Psoas muscle (tissue), 7 donors: ENCODE measurements at regions not wholly inside any gene's neighbourhood (a gene's known extent, or its start where the extent isn't known, plus 50 kb on each side); places are given as distances from the start of the nearest gene placed in this dataset.

ENCODE experiments used
- ATAC-seq, 4 donors: fragments of 200-7000 bp; cut with Tn5 transposase; one replicate each; pipeline ENCODE4 v1.9.1; 2020; ENCODE audit warnings: moderate library complexity in 3 of 4, mild to moderate bottlenecking in 2 of 4
- DNase-seq, 2 donors: peaks; one replicate each; pipeline ENCODE4 v3.0.0-alpha.2; 2020
- H3K27ac ChIP-seq: fragments of 200-600 bp; one replicate; pipeline ENCODE4 v1.8.0; 2022
- H3K27me3 ChIP-seq, 3 donors: fragments of 200-600 bp in 1 of 3; one replicate each; pipeline versions ENCODE4 v1.6.1 to v1.8.0; 2013 to 2022; ENCODE audit warnings: low read length in 2 of 3, mild to moderate bottlenecking in 2 of 3, moderate library complexity in 1 of 3; ENCODE audit not compliant: insufficient read depth in 3 of 3
- H3K36me3 ChIP-seq, 2 donors: fragments of 200-600 bp in 1 of 2; one replicate each; pipeline versions ENCODE4 v1.6.1 to v1.8.0; 2013 to 2022; ENCODE audit warnings: low read depth in 1 of 2, mild to moderate bottlenecking in 1 of 2, moderate library complexity in 1 of 2; ENCODE audit not compliant: insufficient read depth in 1 of 2
- H3K4me1 ChIP-seq: fragments of 200-600 bp; one replicate; pipeline ENCODE4 v1.8.0; 2022
- H3K4me3 ChIP-seq: fragments of 200-600 bp; one replicate; pipeline ENCODE4 v1.8.0; 2022; ENCODE audit warnings: mild to moderate bottlenecking
- H3K9me3 ChIP-seq: fragments of 200-600 bp; one replicate; pipeline ENCODE4 v1.8.0; 2022
- WGBS, 3 donors: extraction: QIAGEN DNeasy Blood & Tissue Kit; methylation state at CpG; one replicate each; pipeline versions ENCODE4 v1.1.6 to v1.1.7; 2013; 5-methylcytosine and 5-hydroxymethylcytosine counted together
- intact Hi-C, 2 donors: fragments of 100-400 bp; cut with DNase I; formaldehyde crosslinking; loops; one replicate each; pipeline versions ENCODE4 v1.11.0 to v1.14.2; 2022
- TF ChIP-seq, protein P1 (sequence below): fragments of 200-600 bp; IDR thresholded peaks from one replicate; pipeline ENCODE4 v1.8.0; 2022; ENCODE audit warnings: antibody characterized with exemption
- donor health status: healthy with polysubstance abuse.
- donor health status: DM: no; HTN: no; CAD: no; lungs with moderate emphysema.
- donor health status: Bipolar disorder and iron deficiency.
- donor health status: healthy.
- donor health status: DM: yes; HTN: yes; CAD: no.
- donor health status: DM: no; HTN: no; CAD: no.
- donor health status: DM: yes; HTN: yes; CAD: no.

DNA sequence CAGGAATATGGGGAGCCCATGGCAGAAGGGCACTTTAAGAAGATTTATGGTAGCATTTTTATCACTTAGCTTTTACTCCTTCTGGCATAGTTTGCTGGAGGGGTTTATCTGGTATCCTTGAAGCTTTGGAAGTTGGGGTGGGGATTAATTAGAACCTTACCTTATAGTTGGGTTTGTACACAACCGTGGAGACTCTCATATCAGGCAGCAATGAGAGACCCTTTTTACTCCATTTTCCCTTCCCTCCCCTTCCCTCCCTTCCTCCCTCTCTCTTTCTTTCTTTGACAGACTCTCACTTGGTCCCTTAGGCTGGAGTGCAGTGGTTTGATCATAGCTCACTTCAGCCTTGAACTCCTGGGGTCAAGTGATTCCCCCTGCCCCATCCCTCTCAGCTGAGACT, 465.8 kb upstream of the PODXL start:
- no peaks in the 10 kb centered on the region for H3K27me3 ChIP-seq
- ATAC-seq (no peak), DNase-seq (no peak)
- 74 to 100% (median 82%) methylated on average over 1 of the region's 1 CpG for WGBS, 3 donors
- no peaks in the 10 kb centered on the region for H3K9me3 ChIP-seq
- no peak overlapping the region for H3K27ac ChIP-seq
- no peaks in the 10 kb centered on the region for H3K36me3 ChIP-seq
- no peaks in the 10 kb centered on the region for H3K4me1 ChIP-seq
- TF ChIP-seq, protein P1, sequence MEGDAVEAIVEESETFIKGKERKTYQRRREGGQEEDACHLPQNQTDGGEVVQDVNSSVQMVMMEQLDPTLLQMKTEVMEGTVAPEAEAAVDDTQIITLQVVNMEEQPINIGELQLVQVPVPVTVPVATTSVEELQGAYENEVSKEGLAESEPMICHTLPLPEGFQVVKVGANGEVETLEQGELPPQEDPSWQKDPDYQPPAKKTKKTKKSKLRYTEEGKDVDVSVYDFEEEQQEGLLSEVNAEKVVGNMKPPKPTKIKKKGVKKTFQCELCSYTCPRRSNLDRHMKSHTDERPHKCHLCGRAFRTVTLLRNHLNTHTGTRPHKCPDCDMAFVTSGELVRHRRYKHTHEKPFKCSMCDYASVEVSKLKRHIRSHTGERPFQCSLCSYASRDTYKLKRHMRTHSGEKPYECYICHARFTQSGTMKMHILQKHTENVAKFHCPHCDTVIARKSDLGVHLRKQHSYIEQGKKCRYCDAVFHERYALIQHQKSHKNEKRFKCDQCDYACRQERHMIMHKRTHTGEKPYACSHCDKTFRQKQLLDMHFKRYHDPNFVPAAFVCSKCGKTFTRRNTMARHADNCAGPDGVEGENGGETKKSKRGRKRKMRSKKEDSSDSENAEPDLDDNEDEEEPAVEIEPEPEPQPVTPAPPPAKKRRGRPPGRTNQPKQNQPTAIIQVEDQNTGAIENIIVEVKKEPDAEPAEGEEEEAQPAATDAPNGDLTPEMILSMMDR: no peak
- no peak overlapping the region for H3K4me3 ChIP-seq
- intact Hi-C loops: no loop called here

DNA sequence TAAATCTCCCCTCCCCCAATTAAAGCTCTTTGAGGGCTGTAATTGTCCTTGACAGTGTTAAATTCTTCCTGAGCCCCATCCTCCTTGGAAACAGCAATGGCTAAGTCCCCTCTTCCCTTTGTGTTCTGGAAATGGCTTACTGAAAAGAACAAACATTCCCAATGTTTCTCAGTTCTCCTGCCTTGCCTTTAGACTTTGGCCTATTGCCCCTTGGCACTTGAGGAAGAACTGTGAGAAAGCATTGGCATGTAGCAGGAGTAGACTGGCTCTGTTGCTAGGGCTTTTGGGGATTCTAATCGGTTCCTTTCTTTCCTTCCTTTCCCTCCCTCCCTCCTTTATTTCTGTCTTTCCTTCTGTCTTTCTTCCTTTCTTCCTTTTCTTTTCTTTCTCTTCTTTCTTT, 463.3 kb upstream of the PODXL start:
- no peak for ATAC-seq
- H3K9me3 ChIP-seq: peaks cover 5% of the 10 kb centered on the region
- H3K4me3 ChIP-seq: no peak overlapping the region
- H3K4me1 ChIP-seq: no peaks in the 10 kb centered on the region
- no peak overlapping the region for H3K27ac ChIP-seq
- H3K36me3 ChIP-seq: no peaks in the 10 kb centered on the region
- H3K27me3 ChIP-seq: no peaks in the 10 kb centered on the region
- intact Hi-C loops: no loop called here
- TF ChIP-seq, protein P1: no peak
- DNase-seq: no peak
- 16 to 48% (median 25%) methylated on average over 1 of the region's 1 CpG for WGBS, 3 donors

DNA sequence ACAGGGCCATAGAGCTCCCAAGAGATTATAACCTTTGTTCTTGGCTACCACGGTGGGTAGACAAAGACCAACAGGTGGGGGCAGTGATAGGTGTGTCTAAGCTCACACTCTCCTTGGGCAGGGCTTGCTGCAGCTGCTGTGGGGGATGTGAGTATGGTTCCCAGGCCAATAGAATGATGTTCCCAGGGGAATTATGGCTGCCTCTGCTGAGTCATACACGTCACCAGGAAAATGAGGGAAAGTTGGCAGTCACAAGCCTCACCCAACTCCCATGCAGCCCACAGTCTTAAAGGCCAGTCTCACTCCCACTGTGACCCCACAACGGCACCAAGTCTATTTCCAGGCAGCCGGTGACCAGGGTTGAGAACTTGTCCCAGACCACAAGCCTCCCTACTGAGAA, 453.4 kb upstream of the PODXL start:
- H3K4me3 ChIP-seq: no peak overlapping the region
- ATAC-seq (no peak), DNase-seq (no peak)
- H3K27me3 ChIP-seq: no peaks in the 10 kb centered on the region
- no peaks in the 10 kb centered on the region for H3K4me1 ChIP-seq
- H3K9me3 ChIP-seq: peaks cover 13% of the 10 kb centered on the region
- WGBS, 3 donors: 65 to 76% (median 73%) methylated on average over 4 of the region's 4 CpGs
- no peak overlapping the region for H3K27ac ChIP-seq
- intact Hi-C loops: loop anchor here in 1 of 2 donors (10.0 kb wide), 1 partner anchor 65 kb away; no protein-coding TSS in a partner anchor
- TF ChIP-seq, protein P1: no peak
- no peaks in the 10 kb centered on the region for H3K36me3 ChIP-seq

DNA sequence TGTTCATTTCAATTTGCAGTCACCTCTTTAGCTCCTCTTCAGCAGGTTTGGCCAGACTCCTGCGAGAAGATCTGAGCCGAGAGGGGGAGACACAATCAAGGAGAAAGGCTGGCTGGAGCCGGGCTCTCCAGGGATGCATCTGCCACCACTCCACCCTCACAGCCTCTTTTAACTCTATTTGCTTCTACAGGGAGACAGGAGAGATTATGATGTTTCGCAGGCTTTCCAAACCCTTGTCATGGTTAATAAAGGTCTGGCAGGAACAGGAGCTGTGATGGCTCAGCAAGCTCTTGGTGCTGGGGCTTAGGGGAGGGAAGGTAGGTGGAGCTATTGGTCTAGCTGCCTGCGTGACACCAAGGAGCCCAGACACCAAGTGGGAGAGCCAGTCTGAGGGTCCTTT, 448.1 kb upstream of the PODXL start:
- Histone ChIP-seq H3K9me3 (no peaks in the 10 kb centered on the region), H3K27ac (no peak overlapping the region), H3K27me3 (no peaks in the 10 kb centered on the region), H3K4me1 (no peaks in the 10 kb centered on the region), H3K36me3 (no peaks in the 10 kb centered on the region), H3K4me3 (no peak overlapping the region)
- WGBS, 3 donors: 20 to 36% (median 31%) methylated on average over 5 of the region's 5 CpGs
- TF ChIP-seq, protein P1: peak; percentile 41
- intact Hi-C loops: loop anchor here (2.0 to 10.0 kb wide), 4 partner anchors 60 to 248 kb away; no protein-coding TSS in a partner anchor
- ATAC-seq: peak; percentile 44 to 92 (median 88)
- DNase-seq: peak in 1 of 2 donors; percentile 18

DNA sequence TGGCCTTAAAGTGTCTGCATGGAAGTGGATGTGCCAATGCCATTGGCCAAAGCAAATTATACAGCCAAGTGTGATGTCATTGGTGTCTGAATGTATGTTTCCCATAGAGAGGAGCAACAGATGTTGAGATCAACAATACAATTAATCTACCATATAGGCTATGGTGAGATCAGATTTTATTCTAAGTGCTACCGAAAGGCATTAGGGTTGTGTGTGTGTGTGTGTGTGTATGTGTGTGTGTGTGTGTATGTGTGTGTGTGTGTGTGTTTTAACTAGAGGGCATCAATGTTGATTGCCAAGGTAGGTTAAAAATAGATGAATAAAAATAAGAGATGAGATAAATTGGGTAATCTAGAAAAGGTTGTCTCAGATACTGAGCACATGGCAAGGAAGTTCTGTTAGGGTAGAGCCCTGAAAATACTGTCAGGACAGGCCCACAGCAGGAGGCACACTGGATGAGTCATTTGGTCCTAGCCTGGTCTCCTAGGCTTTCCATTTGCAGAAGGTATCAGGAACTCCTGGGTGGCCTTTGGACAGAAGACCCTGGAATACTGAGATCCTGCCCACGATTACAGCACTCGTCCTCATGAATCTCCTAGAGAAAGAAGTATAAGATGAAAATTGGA, 446.0 kb upstream of the PODXL start:
- Histone ChIP-seq H3K4me3 (no peak overlapping the region), H3K27ac (no peak overlapping the region), H3K36me3 (no peaks in the 10 kb centered on the region), H3K27me3 (no peaks in the 10 kb centered on the region), H3K9me3 (no peaks in the 10 kb centered on the region), H3K4me1 (no peaks in the 10 kb centered on the region)
- intact Hi-C loops: loop anchor here (5.0 to 10.0 kb wide), 3 partner anchors 58 to 250 kb away; no protein-coding TSS in a partner anchor
- 81 to 83% (median 82%) methylated on average over 3 of the region's 3 CpGs for WGBS, 3 donors
- ATAC-seq (peak; percentile 39 to 52 (median 48)), DNase-seq (no peak)
- TF ChIP-seq, protein P1: no peak
